Activated naive CD8-positive, alpha-beta T cell treated with anti-CD3 and anti-CD28 coated beads for 36 hours (primary cell): ENCODE measurements at regions not wholly inside any gene's neighbourhood (a gene's known extent, or its start where the extent isn't known, plus 50 kb on each side); places are given as distances from the start of the nearest gene placed in this dataset.

Experiments used
- DNase-seq: peaks from one replicate; pipeline ENCODE4 v3.0.0; 2021
- H3K27ac Mint-ChIP-seq: one replicate; pipeline ENCODE4 v1.8.0; 2022; ENCODE audit warnings: mild to moderate bottlenecking, moderate library complexity, mixed read lengths
- H3K27me3 Mint-ChIP-seq: one replicate; pipeline ENCODE4 v1.8.0; 2022; ENCODE audit warnings: mild to moderate bottlenecking, mixed read lengths
- H3K36me3 Mint-ChIP-seq: one replicate; pipeline ENCODE4 v1.8.0; 2021; ENCODE audit warnings: mild to moderate bottlenecking, mixed read lengths
- H3K4me1 Mint-ChIP-seq: one replicate; pipeline ENCODE4 v1.8.0; 2021; ENCODE audit warnings: mixed read lengths
- H3K4me3 Mint-ChIP-seq: one replicate; pipeline ENCODE4 v1.8.0; 2022; ENCODE audit warnings: mild to moderate bottlenecking, moderate library complexity, mixed read lengths
- H3K9me3 Mint-ChIP-seq: one replicate; pipeline ENCODE4 v1.8.0; 2022; ENCODE audit warnings: mixed read lengths

- no peak for DNase-seq
- Mint-ChIP-seq H3K4me1 (peaks cover 3% of the 10 kb centered on the region), H3K4me3 (no peak overlapping the region), H3K27me3 (no peaks in the 10 kb centered on the region), H3K27ac (no peak overlapping the region), H3K9me3 (no peaks in the 10 kb centered on the region), H3K36me3 (no peaks in the 10 kb centered on the region)
Measured at GRCh38 chr6:110033101-110033500, 55.0 kb downstream of the GPR6 start.

- peaks cover 8% of the 10 kb centered on the region for H3K4me1 Mint-ChIP-seq
- H3K27ac Mint-ChIP-seq = no peak overlapping the region
- DNase-seq = no peak
- H3K36me3 Mint-ChIP-seq = no peaks in the 10 kb centered on the region
- no peaks in the 10 kb centered on the region for H3K27me3 Mint-ChIP-seq
- H3K4me3 Mint-ChIP-seq = no peak overlapping the region
- no peaks in the 10 kb centered on the region for H3K9me3 Mint-ChIP-seq
Measured at GRCh38 chr6:110033749-110034666, 55.9 kb downstream of the GPR6 start.

GRCh38 chr6:110034667-110035036 is 56.5 kb downstream of the GPR6 start:
- H3K27ac Mint-ChIP-seq = no peak overlapping the region
- H3K9me3 Mint-ChIP-seq = no peaks in the 10 kb centered on the region
- peaks cover 12% of the 10 kb centered on the region for H3K4me1 Mint-ChIP-seq
- H3K4me3 Mint-ChIP-seq = no peak overlapping the region
- DNase-seq = no peak
- H3K27me3 Mint-ChIP-seq = no peaks in the 10 kb centered on the region
- H3K36me3 Mint-ChIP-seq = no peaks in the 10 kb centered on the region

- H3K36me3 Mint-ChIP-seq = no peaks in the 10 kb centered on the region
- H3K4me1 Mint-ChIP-seq = peaks cover 18% of the 10 kb centered on the region
- DNase-seq = no peak
- H3K27ac Mint-ChIP-seq = no peak overlapping the region
- no peak overlapping the region for H3K4me3 Mint-ChIP-seq
- no peaks in the 10 kb centered on the region for H3K27me3 Mint-ChIP-seq
- no peaks in the 10 kb centered on the region for H3K9me3 Mint-ChIP-seq
Measured at GRCh38 chr6:110035321-110035720, 57.2 kb downstream of the GPR6 start.

- Mint-ChIP-seq H3K27ac (no peak overlapping the region), H3K4me1 (peaks cover 18% of the 10 kb centered on the region), H3K4me3 (no peak overlapping the region), H3K27me3 (no peaks in the 10 kb centered on the region), H3K9me3 (no peaks in the 10 kb centered on the region), H3K36me3 (no peaks in the 10 kb centered on the region)
- no peak for DNase-seq
Measured at GRCh38 chr6:110036408-110037302, 58.5 kb downstream of the GPR6 start.

GRCh38 chr6:110037726-110038295 is 59.7 kb downstream of the GPR6 start:
- Mint-ChIP-seq H3K36me3 (no peaks in the 10 kb centered on the region), H3K9me3 (no peaks in the 10 kb centered on the region), H3K4me1 (peaks cover 18% of the 10 kb centered on the region), H3K27me3 (no peaks in the 10 kb centered on the region), H3K27ac (no peak overlapping the region), H3K4me3 (no peak overlapping the region)
- no peak for DNase-seq

GRCh38 chr6:110039364-110039980 is 61.4 kb downstream of the GPR6 start:
- H3K27ac Mint-ChIP-seq = peak overlapping the region; percentile 97
- H3K27me3 Mint-ChIP-seq = no peaks in the 10 kb centered on the region
- peak overlapping the region; percentile 87 for H3K4me3 Mint-ChIP-seq
- peak; percentile 83 for DNase-seq
- H3K4me1 Mint-ChIP-seq = peaks cover 18% of the 10 kb centered on the region
- H3K36me3 Mint-ChIP-seq = no peaks in the 10 kb centered on the region
- H3K9me3 Mint-ChIP-seq = no peaks in the 10 kb centered on the region

- Mint-ChIP-seq H3K27ac (peak overlapping the region; percentile 97), H3K27me3 (no peaks in the 10 kb centered on the region), H3K9me3 (no peaks in the 10 kb centered on the region), H3K4me1 (peaks cover 18% of the 10 kb centered on the region), H3K4me3 (peak overlapping the region; percentile 87), H3K36me3 (no peaks in the 10 kb centered on the region)
- DNase-seq = peak; percentile 45
Measured at GRCh38 chr6:110039981-110040383, 61.9 kb downstream of the GPR6 start.

GRCh38 chr6:110040716-110041115 is 62.6 kb downstream of the GPR6 start:
- H3K4me3 Mint-ChIP-seq = peak overlapping the region; percentile 42
- H3K4me1 Mint-ChIP-seq = peaks cover 18% of the 10 kb centered on the region
- no peaks in the 10 kb centered on the region for H3K9me3 Mint-ChIP-seq
- H3K36me3 Mint-ChIP-seq = no peaks in the 10 kb centered on the region
- H3K27me3 Mint-ChIP-seq = no peaks in the 10 kb centered on the region
- H3K27ac Mint-ChIP-seq = no peak overlapping the region
- DNase-seq = no peak

- no peak overlapping the region for H3K27ac Mint-ChIP-seq
- H3K36me3 Mint-ChIP-seq = no peaks in the 10 kb centered on the region
- no peak for DNase-seq
- H3K4me3 Mint-ChIP-seq = peak overlapping the region; percentile 42
- H3K4me1 Mint-ChIP-seq = peaks cover 18% of the 10 kb centered on the region
- H3K9me3 Mint-ChIP-seq = no peaks in the 10 kb centered on the region
- no peaks in the 10 kb centered on the region for H3K27me3 Mint-ChIP-seq
Measured at GRCh38 chr6:110041126-110041525, 63.0 kb downstream of the GPR6 start.

GRCh38 chr6:110041830-110042229 is 63.7 kb downstream of the GPR6 start:
- H3K27me3 Mint-ChIP-seq = no peaks in the 10 kb centered on the region
- no peak overlapping the region for H3K4me3 Mint-ChIP-seq
- peaks cover 18% of the 10 kb centered on the region for H3K4me1 Mint-ChIP-seq
- no peak overlapping the region for H3K27ac Mint-ChIP-seq
- H3K36me3 Mint-ChIP-seq = no peaks in the 10 kb centered on the region
- no peak for DNase-seq
- H3K9me3 Mint-ChIP-seq = no peaks in the 10 kb centered on the region

- no peak for DNase-seq
- no peak overlapping the region for H3K4me3 Mint-ChIP-seq
Measured at GRCh38 chr6:110042670-110043296, 64.7 kb downstream of the GPR6 start.

GRCh38 chr6:110043366-110043994 is 65.4 kb downstream of the GPR6 start:
- H3K9me3 Mint-ChIP-seq = no peaks in the 10 kb centered on the region
- no peak for DNase-seq
- no peaks in the 10 kb centered on the region for H3K27me3 Mint-ChIP-seq
- H3K27ac Mint-ChIP-seq = no peak overlapping the region
- no peaks in the 10 kb centered on the region for H3K36me3 Mint-ChIP-seq
- no peak overlapping the region for H3K4me3 Mint-ChIP-seq
- peaks cover 13% of the 10 kb centered on the region for H3K4me1 Mint-ChIP-seq

More at GRCh38 chr6:110042670-110043296, 64.7 kb downstream of the GPR6 start:
- peaks cover 18% of the 10 kb centered on the region for H3K4me1 Mint-ChIP-seq
- no peaks in the 10 kb centered on the region for H3K36me3 Mint-ChIP-seq
- no peaks in the 10 kb centered on the region for H3K9me3 Mint-ChIP-seq
- no peaks in the 10 kb centered on the region for H3K27me3 Mint-ChIP-seq
- no peak overlapping the region for H3K27ac Mint-ChIP-seq

- DNase-seq = no peak
- Mint-ChIP-seq H3K4me3 (no peak overlapping the region), H3K4me1 (peaks cover 10% of the 10 kb centered on the region), H3K36me3 (no peaks in the 10 kb centered on the region), H3K27me3 (no peaks in the 10 kb centered on the region), H3K9me3 (no peaks in the 10 kb centered on the region), H3K27ac (no peak overlapping the region)
Measured at GRCh38 chr6:110044096-110044495, 66.0 kb downstream of the GPR6 start.
